A673 (cell line): ENCODE measurements at regions not wholly inside any gene's neighbourhood (a gene's known extent, or its start where the extent isn't known, plus 50 kb on each side); places are given as distances from the start of the nearest gene placed in this dataset.

Experiments used
- CTCF ChIP-seq: fragments of 300-800, 200-600 bp; sonication (generic); conservative IDR thresholded peaks from 2 replicates; pipeline ENCODE4 v1.5.1; 2017; ENCODE audit warnings: low read depth, mild to moderate bottlenecking, antibody characterized with exemption, low read length, moderate library complexity, mixed read lengths
- EZH2 ChIP-seq: fragments of 200-600 bp; sonication (generic); IDR thresholded peaks from 2 replicates; pipeline ENCODE4 v1.6.1; 2017; ENCODE audit warnings: borderline replicate concordance, low read depth, mild to moderate bottlenecking, mixed read lengths, antibody characterized with exemption, low read length; ENCODE audit not compliant: poor library complexity, severe bottlenecking

- TF ChIP-seq CTCF (no peak), EZH2 (no peak)
Observed at GRCh38 chr5:27474047-27474309, 435.6 kb upstream of the CDH9 start.
